Prostate gland (tissue), 2 donors: ENCODE measurements at regions not wholly inside any gene's neighbourhood (a gene's known extent, or its start where the extent isn't known, plus 50 kb on each side); places are given as distances from the start of the nearest gene placed in this dataset.

Experiments used
- DNase-seq: peaks from one replicate; pipeline ENCODE4 v3.0.0-alpha.2; 2019; ENCODE audit warnings: low spot score
- H3K27ac ChIP-seq, 2 donors: fragments of 200-600 bp; sonication (generic); 2 replicates each; pipeline ENCODE4 v1.5.1; 2017 to 2019
- H3K27me3 ChIP-seq: fragments of 200-600 bp; sonication (generic); replicated peaks from 2 replicates; pipeline ENCODE4 v1.5.1; 2019; ENCODE audit not compliant: insufficient read depth
- H3K36me3 ChIP-seq, 2 donors: fragments of 200-600 bp; sonication (generic); 1 replicate in 1 of 2; 2 replicates in 1 of 2; pipeline versions ENCODE4 v1.5.1 to v1.8.1; 2017 to 2019
- H3K4me1 ChIP-seq: fragments of 200-600 bp; sonication (generic); replicated peaks from 2 replicates; pipeline ENCODE4 v1.5.1; 2019
- H3K4me3 ChIP-seq, 2 donors: fragments of 200-600 bp; sonication (generic); 2 replicates each; pipeline ENCODE4 v1.5.1; 2017 to 2019
- H3K9me3 ChIP-seq: fragments of 200-600 bp; sonication (generic); 2 replicates; pipeline ENCODE4 v1.5.1; 2017
- CTCF ChIP-seq, 4 experiments: fragments of 200-600 bp in 2 of 4; fragments of 450-650 bp in 2 of 4; sonication (generic) in 2 of 4; IDR thresholded peaks; 1 replicate in 3 of 4; 2 replicates in 1 of 4; pipeline ENCODE4 v1.5.1; 2016 to 2019; ENCODE audit warnings: antibody characterized with exemption in 4 of 4, mild to moderate bottlenecking in 2 of 4, moderate library complexity in 2 of 4
- POLR2A ChIP-seq: fragments of 450-650 bp; IDR thresholded peaks from one replicate; pipeline ENCODE4 v1.6.1; 2016; ENCODE audit warnings: antibody characterized with exemption, mild to moderate bottlenecking
- POLR2AphosphoS5 ChIP-seq: sonication (generic); formaldehyde crosslinking; IDR thresholded peaks from one replicate; pipeline ENCODE4 v1.6.1; 2017; ENCODE audit warnings: antibody characterized with exemption
- WGBS: methylation state at CpG from one replicate; pipeline ENCODE4 v1.1.5; 2018; 5-methylcytosine and 5-hydroxymethylcytosine counted together
- intact Hi-C: fragments of 100-400 bp; cut with DNase I; formaldehyde crosslinking; loops from one replicate; pipeline ENCODE4 v1.14.2; 2022

GRCh38 chr3:178900029-178900646 is 171.5 kb downstream of the ZMAT3 start:
- Histone ChIP-seq H3K36me3 (no peaks in the 10 kb centered on the region), H3K9me3 (no peaks in the 10 kb centered on the region), H3K4me3 (no peak overlapping the region), H3K27me3 (no peaks in the 10 kb centered on the region), H3K27ac (no peak overlapping the region), H3K4me1 (no peaks in the 10 kb centered on the region)
- DNase-seq, result no peak
- intact Hi-C loops, result no loop called here
- TF ChIP-seq POLR2A (no peak), POLR2AphosphoS5 (peak; percentile 63), CTCF (IDR thresholded peaks at IDR 0.05) (no peak)

- H3K4me1 ChIP-seq, result no peaks in the 10 kb centered on the region
- no peak for TF ChIP-seq POLR2AphosphoS5
- TF ChIP-seq POLR2A, result no peak
- TF ChIP-seq CTCF (IDR thresholded peaks at IDR 0.05), result no peak
- DNase-seq, result no peak
- H3K4me3 ChIP-seq, result no peak overlapping the region
- no peaks in the 10 kb centered on the region for H3K27me3 ChIP-seq
- no peaks in the 10 kb centered on the region for H3K9me3 ChIP-seq
- H3K27ac ChIP-seq, result no peak overlapping the region
- H3K36me3 ChIP-seq, result no peaks in the 10 kb centered on the region
- intact Hi-C loops, result no loop called here
- 35% methylated on average over 4 of the region's 4 CpGs for WGBS
These were observed 176.3 kb downstream of the ZMAT3 start for GRCh38 chr3:178895178-178895789.
